SK-N-SH treated with all-trans-retinoic acid at 6 μM for 48 hours (cell line): ENCODE measurements at regions not wholly inside any gene's neighbourhood (a gene's known extent, or its start where the extent isn't known, plus 50 kb on each side); places are given as distances from the start of the nearest gene placed in this dataset.

Experiments used
- ATAC-seq: fragments of 200-7000 bp; cut with Tn5 transposase; 3 replicates; pipeline ENCODE4 v1.9.1; 2020; ENCODE audit warnings: mild to moderate bottlenecking, moderate library complexity
- ARNTL ChIP-seq: fragments of 450-650 bp; formaldehyde crosslinking; IDR thresholded peaks from 2 replicates; pipeline ENCODE4 v1.5.0; 2020; ENCODE audit warnings: low read depth, mild to moderate bottlenecking, moderate library complexity, borderline replicate concordance
- BACH2 ChIP-seq: fragments of 250-450 bp; sonication (Bioruptor Pico); IDR thresholded peaks from 2 replicates; pipeline ENCODE4 v1.9.0; 2021; ENCODE audit warnings: mild to moderate bottlenecking, borderline replicate concordance
- CSDC2 ChIP-seq: fragments of 250-450 bp; sonication (Bioruptor Pico); IDR thresholded peaks from 2 replicates; pipeline ENCODE4 v1.5.0; 2020; ENCODE audit warnings: mild to moderate bottlenecking, moderate library complexity
- GLIS3 ChIP-seq: fragments of 250-450 bp; sonication (Bioruptor Pico); IDR thresholded peaks from 2 replicates; pipeline ENCODE4 v1.5.0; 2020; ENCODE audit warnings: mild to moderate bottlenecking, moderate library complexity
- ISL1 ChIP-seq: fragments of 250-450 bp; sonication (Bioruptor Pico); IDR thresholded peaks from 2 replicates; pipeline ENCODE4 v2.1.2; 2022; ENCODE audit warnings: mild to moderate bottlenecking, moderate library complexity
- OSR1 ChIP-seq: fragments of 250-450 bp; sonication (Bioruptor Pico); IDR thresholded peaks from 2 replicates; pipeline ENCODE4 v1.8.0; 2022; ENCODE audit warnings: moderate library complexity, mild to moderate bottlenecking, inconsistent platforms
- PPARA ChIP-seq: fragments of 250-450 bp; sonication (Bioruptor Pico); IDR thresholded peaks from 2 replicates; pipeline ENCODE4 v1.5.0; 2020; ENCODE audit warnings: mild to moderate bottlenecking, borderline replicate concordance
- RARB ChIP-seq: fragments of 250-450 bp; sonication (Bioruptor Pico); IDR thresholded peaks from 2 replicates; pipeline ENCODE4 v1.8.0; 2021; ENCODE audit warnings: mild to moderate bottlenecking, moderate library complexity
- SNAI2 ChIP-seq: fragments of 250-450 bp; sonication (Bioruptor Pico); IDR thresholded peaks from 2 replicates; pipeline ENCODE4 v1.5.0; 2020; ENCODE audit warnings: mild to moderate bottlenecking, moderate library complexity
- TCF4 ChIP-seq: fragments of 250-450 bp; sonication (Bioruptor Pico); IDR thresholded peaks from 2 replicates; pipeline ENCODE4 v1.8.0; 2021; ENCODE audit warnings: mild to moderate bottlenecking, moderate library complexity, borderline replicate concordance
- TOX ChIP-seq: fragments of 250-450 bp; sonication (Bioruptor Pico); IDR thresholded peaks from 2 replicates; pipeline ENCODE4 v1.8.0; 2021; ENCODE audit warnings: mild to moderate bottlenecking, moderate library complexity, borderline replicate concordance
- ZC3H10 ChIP-seq: fragments of 250-450 bp; sonication (Bioruptor Pico); IDR thresholded peaks from 2 replicates; pipeline ENCODE4 v1.5.1; 2021; ENCODE audit warnings: mild to moderate bottlenecking, moderate library complexity
- ZFP3 ChIP-seq: fragments of 250-450 bp; sonication (Bioruptor Pico); IDR thresholded peaks from 2 replicates; pipeline ENCODE4 v1.5.0; 2020; ENCODE audit warnings: mild to moderate bottlenecking, moderate library complexity
- ZNF565 ChIP-seq: fragments of 450-650 bp; formaldehyde crosslinking; conservative IDR thresholded peaks from 2 replicates; pipeline ENCODE4 v1.5.0; 2020; ENCODE audit warnings: low read depth, mild to moderate bottlenecking, moderate library complexity
- ZNF70 ChIP-seq: fragments of 450-650 bp; formaldehyde crosslinking; IDR thresholded peaks from 2 replicates; pipeline ENCODE4 v1.5.0; 2020; ENCODE audit warnings: mild to moderate bottlenecking, moderate library complexity
- ZNF8 ChIP-seq: fragments of 450-650 bp; formaldehyde crosslinking; IDR thresholded peaks from 2 replicates; pipeline ENCODE4 v1.5.0; 2020; ENCODE audit warnings: mild to moderate bottlenecking, moderate library complexity
- TF ChIP-seq, protein P1 (sequence below): fragments of 250-450 bp; sonication (Bioruptor Pico); IDR thresholded peaks from 2 replicates; pipeline ENCODE4 v1.5.0; 2020; ENCODE audit warnings: mild to moderate bottlenecking, moderate library complexity
- TF ChIP-seq, protein P2 (sequence below): fragments of 250-450 bp; sonication (Bioruptor Pico); IDR thresholded peaks from 2 replicates; pipeline ENCODE4 v1.5.1; 2021; ENCODE audit warnings: mild to moderate bottlenecking, moderate library complexity
- TF ChIP-seq, protein P3 (sequence below): fragments of 250-450 bp; sonication (Bioruptor Pico); IDR thresholded peaks from 2 replicates; pipeline ENCODE4 v1.8.0; 2020; ENCODE audit warnings: mild to moderate bottlenecking, moderate library complexity, borderline replicate concordance
- TF ChIP-seq, protein P4 (sequence below): fragments of 250-450 bp; sonication (Bioruptor Pico); IDR thresholded peaks from 2 replicates; pipeline ENCODE4 v1.5.1; 2020; ENCODE audit warnings: low read depth, mild to moderate bottlenecking, moderate library complexity
- TF ChIP-seq, protein P5 (sequence below): fragments of 250-450 bp; sonication (Bioruptor Pico); IDR thresholded peaks from 2 replicates; pipeline ENCODE4 v1.8.0; 2021; ENCODE audit warnings: low read depth, mild to moderate bottlenecking, moderate library complexity, borderline replicate concordance

DNA sequence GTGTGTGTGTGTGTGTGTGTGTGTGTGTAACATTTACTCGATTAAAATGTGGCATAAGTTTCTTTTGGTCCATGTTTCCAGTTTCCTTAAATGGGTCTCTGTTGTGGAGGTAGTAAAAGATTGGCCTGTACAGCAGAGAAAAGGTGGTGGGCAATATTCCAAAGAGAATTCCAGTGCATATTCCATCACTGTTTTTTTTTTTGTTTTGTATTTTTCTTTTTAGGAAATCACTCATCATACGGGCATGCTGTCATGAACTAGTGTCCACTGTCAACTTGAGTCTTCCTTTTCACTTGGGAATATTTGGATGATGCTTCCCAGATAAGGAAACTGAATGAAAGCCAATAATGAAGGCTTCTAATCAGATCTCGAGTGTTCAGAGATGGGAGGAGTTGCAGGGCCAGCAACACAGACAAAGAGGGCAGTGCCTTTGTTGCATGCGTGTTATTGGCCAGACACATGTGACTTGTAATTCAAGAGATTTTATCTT is 95.2 kb upstream of the PDGFD start:
- ATAC-seq = no peak
- no peak for TF ChIP-seq ZNF70

DNA sequence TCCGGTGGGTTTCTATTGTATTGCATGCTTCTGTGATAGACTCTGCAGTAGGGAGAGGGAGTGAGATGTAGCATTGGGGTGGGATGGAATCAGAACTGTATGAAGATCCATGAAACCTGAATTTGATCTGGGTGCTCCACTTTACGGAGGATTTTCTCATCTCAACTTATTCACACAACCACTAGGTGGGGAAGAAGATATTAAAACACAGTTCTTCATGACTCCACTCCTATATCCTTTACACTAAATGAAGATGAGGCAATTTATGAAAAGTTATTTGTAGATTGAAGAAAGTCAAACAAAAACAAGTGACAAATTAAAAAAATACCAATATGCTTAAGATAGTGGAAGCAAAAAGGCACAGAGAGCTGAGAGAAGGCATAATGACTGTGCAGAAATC is 92.6 kb upstream of the PDGFD start:
- ATAC-seq = peak; percentile 52; the same call in 2 of the 3 replicates
- no peak for TF ChIP-seq ZC3H10
- TF ChIP-seq ZNF8 (CRISPR knock-in tag) = no peak
- TF ChIP-seq RARB (CRISPR knock-in tag) = no peak
- no peak for TF ChIP-seq PPARA (CRISPR knock-in tag)
- TF ChIP-seq SNAI2 (CRISPR knock-in tag) = no peak

DNA sequence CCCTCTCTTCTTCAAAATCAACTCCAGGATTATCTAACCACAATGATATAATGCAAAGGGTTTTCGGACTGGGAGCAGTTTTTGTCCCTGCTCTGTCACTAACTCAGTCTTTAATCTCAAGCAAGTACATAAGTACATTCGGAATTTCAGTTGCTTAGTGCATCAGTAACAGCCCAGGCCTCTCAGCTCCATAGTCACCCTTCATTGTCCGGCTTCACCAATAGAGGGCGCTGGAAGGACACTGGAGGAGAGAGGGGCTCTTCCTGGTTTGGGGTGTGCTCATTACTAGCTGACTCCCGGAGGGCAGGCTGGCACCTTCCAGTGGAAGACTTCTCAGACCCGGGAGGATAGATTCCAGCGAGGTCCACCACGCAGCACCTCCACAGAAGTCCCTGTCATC is 90.4 kb upstream of the PDGFD start:
- TF ChIP-seq ZNF565 = no peak
- TF ChIP-seq, all 23 proteins: peak for 0
- peak; percentile 79 for ATAC-seq

DNA sequence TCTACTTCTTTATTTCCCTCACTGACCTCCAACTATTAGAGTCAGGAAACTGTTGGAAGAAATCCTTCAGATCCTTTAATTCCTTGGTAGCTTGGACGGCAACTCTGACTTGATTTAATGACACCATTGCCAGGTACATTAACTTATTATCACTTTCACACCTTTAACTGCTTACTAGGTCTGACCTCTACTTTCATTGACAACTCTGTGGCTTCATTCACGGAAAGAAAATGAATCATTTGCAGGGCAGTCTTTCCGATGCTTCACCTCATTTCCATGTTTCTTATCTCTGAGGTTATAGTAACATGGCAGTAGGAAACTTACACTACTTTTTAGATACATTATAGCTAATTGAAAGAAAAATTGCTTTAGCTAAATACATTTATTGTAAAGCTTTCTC is 82.6 kb upstream of the PDGFD start:
- TF ChIP-seq ZFP3 = no peak
- no peak for TF ChIP-seq ARNTL
- no peak for TF ChIP-seq ZNF8 (CRISPR knock-in tag)
- no peak for TF ChIP-seq OSR1 (CRISPR knock-in tag)
- TF ChIP-seq, protein P1, sequence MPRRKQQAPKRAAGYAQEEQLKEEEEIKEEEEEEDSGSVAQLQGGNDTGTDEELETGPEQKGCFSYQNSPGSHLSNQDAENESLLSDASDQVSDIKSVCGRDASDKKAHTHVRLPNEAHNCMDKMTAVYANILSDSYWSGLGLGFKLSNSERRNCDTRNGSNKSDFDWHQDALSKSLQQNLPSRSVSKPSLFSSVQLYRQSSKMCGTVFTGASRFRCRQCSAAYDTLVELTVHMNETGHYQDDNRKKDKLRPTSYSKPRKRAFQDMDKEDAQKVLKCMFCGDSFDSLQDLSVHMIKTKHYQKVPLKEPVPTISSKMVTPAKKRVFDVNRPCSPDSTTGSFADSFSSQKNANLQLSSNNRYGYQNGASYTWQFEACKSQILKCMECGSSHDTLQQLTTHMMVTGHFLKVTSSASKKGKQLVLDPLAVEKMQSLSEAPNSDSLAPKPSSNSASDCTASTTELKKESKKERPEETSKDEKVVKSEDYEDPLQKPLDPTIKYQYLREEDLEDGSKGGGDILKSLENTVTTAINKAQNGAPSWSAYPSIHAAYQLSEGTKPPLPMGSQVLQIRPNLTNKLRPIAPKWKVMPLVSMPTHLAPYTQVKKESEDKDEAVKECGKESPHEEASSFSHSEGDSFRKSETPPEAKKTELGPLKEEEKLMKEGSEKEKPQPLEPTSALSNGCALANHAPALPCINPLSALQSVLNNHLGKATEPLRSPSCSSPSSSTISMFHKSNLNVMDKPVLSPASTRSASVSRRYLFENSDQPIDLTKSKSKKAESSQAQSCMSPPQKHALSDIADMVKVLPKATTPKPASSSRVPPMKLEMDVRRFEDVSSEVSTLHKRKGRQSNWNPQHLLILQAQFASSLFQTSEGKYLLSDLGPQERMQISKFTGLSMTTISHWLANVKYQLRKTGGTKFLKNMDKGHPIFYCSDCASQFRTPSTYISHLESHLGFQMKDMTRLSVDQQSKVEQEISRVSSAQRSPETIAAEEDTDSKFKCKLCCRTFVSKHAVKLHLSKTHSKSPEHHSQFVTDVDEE = no peak
- TF ChIP-seq, all 23 proteins: peak for 0
- no peak for ATAC-seq

DNA sequence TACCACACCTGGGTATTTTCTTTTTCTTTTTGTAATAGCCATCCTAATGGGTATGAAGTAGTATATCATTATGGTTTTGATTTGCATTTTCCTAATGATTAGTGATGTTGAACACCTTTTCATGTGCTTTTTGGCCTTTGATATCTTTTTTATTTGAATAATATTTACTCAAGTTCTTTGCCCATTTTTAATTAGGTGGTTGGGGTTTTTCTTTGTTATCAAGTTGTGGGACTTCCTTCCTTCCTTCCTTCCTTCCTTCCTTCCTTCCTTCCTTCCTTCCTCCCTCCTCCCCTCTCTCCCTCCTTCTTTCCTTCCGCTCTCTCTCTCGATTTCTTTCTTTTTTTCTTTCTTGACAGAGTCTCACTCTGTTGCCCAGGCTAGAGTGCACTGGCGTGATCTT is 75.0 kb upstream of the PDGFD start:
- no peak for TF ChIP-seq ZNF70
- no peak for TF ChIP-seq RARB (CRISPR knock-in tag)
- no peak for TF ChIP-seq ISL1 (CRISPR knock-in tag)
- TF ChIP-seq, protein P1 = no peak
- TF ChIP-seq, protein P2, sequence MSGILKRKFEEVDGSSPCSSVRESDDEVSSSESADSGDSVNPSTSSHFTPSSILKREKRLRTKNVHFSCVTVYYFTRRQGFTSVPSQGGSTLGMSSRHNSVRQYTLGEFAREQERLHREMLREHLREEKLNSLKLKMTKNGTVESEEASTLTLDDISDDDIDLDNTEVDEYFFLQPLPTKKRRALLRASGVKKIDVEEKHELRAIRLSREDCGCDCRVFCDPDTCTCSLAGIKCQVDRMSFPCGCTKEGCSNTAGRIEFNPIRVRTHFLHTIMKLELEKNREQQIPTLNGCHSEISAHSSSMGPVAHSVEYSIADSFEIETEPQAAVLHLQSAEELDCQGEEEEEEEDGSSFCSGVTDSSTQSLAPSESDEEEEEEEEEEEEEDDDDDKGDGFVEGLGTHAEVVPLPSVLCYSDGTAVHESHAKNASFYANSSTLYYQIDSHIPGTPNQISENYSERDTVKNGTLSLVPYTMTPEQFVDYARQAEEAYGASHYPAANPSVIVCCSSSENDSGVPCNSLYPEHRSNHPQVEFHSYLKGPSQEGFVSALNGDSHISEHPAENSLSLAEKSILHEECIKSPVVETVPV (CRISPR knock-in tag) = no peak
- TF ChIP-seq, protein P3, sequence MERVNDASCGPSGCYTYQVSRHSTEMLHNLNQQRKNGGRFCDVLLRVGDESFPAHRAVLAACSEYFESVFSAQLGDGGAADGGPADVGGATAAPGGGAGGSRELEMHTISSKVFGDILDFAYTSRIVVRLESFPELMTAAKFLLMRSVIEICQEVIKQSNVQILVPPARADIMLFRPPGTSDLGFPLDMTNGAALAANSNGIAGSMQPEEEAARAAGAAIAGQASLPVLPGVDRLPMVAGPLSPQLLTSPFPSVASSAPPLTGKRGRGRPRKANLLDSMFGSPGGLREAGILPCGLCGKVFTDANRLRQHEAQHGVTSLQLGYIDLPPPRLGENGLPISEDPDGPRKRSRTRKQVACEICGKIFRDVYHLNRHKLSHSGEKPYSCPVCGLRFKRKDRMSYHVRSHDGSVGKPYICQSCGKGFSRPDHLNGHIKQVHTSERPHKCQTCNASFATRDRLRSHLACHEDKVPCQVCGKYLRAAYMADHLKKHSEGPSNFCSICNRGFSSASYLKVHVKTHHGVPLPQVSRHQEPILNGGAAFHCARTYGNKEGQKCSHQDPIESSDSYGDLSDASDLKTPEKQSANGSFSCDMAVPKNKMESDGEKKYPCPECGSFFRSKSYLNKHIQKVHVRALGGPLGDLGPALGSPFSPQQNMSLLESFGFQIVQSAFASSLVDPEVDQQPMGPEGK = no peak
- TF ChIP-seq SNAI2 (CRISPR knock-in tag) = no peak
- no peak for TF ChIP-seq OSR1 (CRISPR knock-in tag)
- TF ChIP-seq PPARA (CRISPR knock-in tag) = no peak
- no peak for TF ChIP-seq BACH2
- no peak for TF ChIP-seq CSDC2 (CRISPR knock-in tag)
- TF ChIP-seq GLIS3 (CRISPR knock-in tag) = no peak
- TF ChIP-seq ZNF565 = no peak
- TF ChIP-seq ZNF8 (CRISPR knock-in tag) = no peak
- TF ChIP-seq, protein P4, sequence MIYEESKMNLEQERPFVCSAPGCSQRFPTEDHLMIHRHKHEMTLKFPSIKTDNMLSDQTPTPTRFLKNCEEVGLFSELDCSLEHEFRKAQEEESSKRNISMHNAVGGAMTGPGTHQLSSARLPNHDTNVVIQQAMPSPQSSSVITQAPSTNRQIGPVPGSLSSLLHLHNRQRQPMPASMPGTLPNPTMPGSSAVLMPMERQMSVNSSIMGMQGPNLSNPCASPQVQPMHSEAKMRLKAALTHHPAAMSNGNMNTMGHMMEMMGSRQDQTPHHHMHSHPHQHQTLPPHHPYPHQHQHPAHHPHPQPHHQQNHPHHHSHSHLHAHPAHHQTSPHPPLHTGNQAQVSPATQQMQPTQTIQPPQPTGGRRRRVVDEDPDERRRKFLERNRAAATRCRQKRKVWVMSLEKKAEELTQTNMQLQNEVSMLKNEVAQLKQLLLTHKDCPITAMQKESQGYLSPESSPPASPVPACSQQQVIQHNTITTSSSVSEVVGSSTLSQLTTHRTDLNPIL (CRISPR knock-in tag) = no peak
- TF ChIP-seq ZFP3 = no peak
- no peak for TF ChIP-seq TOX (CRISPR knock-in tag)
- no peak for TF ChIP-seq TCF4
- TF ChIP-seq, protein P5, sequence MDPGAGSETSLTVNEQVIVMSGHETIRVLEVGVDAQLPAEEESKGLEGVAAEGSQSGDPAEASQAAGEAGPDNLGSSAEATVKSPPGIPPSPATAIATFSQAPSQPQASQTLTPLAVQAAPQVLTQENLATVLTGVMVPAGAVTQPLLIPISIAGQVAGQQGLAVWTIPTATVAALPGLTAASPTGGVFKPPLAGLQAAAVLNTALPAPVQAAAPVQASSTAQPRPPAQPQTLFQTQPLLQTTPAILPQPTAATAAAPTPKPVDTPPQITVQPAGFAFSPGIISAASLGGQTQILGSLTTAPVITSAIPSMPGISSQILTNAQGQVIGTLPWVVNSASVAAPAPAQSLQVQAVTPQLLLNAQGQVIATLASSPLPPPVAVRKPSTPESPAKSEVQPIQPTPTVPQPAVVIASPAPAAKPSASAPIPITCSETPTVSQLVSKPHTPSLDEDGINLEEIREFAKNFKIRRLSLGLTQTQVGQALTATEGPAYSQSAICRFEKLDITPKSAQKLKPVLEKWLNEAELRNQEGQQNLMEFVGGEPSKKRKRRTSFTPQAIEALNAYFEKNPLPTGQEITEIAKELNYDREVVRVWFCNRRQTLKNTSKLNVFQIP (CRISPR knock-in tag) = no peak
- no peak for ATAC-seq
